ENCODE measurements at regions not wholly inside any gene's neighbourhood (a gene's known extent, or its start where the extent isn't known, plus 50 kb on each side); places are given as distances from the start of the nearest gene placed in this dataset.

DNA sequence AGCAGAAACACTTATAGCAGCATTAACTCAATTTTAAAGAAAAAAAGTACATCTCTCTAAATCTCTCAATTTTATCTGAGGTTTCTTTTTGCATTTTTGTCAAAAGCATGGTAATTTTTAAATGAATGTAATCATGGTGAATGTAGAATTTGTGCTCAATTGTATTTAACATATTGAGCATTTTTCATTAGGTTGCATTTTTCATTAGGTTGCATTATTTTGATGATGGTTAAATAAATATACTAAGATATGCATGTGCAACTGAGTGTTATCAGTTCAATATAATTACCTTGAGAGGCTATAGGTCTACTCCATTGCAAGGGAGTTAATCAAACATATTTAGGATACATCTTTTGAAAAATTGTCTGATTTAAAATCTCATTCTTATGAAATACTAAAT lies 355.1 kb upstream of the SPTLC3 start:
- TF ChIP-seq, protein P1, sequence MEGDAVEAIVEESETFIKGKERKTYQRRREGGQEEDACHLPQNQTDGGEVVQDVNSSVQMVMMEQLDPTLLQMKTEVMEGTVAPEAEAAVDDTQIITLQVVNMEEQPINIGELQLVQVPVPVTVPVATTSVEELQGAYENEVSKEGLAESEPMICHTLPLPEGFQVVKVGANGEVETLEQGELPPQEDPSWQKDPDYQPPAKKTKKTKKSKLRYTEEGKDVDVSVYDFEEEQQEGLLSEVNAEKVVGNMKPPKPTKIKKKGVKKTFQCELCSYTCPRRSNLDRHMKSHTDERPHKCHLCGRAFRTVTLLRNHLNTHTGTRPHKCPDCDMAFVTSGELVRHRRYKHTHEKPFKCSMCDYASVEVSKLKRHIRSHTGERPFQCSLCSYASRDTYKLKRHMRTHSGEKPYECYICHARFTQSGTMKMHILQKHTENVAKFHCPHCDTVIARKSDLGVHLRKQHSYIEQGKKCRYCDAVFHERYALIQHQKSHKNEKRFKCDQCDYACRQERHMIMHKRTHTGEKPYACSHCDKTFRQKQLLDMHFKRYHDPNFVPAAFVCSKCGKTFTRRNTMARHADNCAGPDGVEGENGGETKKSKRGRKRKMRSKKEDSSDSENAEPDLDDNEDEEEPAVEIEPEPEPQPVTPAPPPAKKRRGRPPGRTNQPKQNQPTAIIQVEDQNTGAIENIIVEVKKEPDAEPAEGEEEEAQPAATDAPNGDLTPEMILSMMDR (IDR thresholded peaks at IDR 0.05; ENCODE audit: insufficient read depth, low read length), result no peak
- no peak for TF ChIP-seq POLR2AphosphoS5 (IDR thresholded peaks at IDR 0.05; ENCODE audit: low read depth)
- TF ChIP-seq, protein P2, sequence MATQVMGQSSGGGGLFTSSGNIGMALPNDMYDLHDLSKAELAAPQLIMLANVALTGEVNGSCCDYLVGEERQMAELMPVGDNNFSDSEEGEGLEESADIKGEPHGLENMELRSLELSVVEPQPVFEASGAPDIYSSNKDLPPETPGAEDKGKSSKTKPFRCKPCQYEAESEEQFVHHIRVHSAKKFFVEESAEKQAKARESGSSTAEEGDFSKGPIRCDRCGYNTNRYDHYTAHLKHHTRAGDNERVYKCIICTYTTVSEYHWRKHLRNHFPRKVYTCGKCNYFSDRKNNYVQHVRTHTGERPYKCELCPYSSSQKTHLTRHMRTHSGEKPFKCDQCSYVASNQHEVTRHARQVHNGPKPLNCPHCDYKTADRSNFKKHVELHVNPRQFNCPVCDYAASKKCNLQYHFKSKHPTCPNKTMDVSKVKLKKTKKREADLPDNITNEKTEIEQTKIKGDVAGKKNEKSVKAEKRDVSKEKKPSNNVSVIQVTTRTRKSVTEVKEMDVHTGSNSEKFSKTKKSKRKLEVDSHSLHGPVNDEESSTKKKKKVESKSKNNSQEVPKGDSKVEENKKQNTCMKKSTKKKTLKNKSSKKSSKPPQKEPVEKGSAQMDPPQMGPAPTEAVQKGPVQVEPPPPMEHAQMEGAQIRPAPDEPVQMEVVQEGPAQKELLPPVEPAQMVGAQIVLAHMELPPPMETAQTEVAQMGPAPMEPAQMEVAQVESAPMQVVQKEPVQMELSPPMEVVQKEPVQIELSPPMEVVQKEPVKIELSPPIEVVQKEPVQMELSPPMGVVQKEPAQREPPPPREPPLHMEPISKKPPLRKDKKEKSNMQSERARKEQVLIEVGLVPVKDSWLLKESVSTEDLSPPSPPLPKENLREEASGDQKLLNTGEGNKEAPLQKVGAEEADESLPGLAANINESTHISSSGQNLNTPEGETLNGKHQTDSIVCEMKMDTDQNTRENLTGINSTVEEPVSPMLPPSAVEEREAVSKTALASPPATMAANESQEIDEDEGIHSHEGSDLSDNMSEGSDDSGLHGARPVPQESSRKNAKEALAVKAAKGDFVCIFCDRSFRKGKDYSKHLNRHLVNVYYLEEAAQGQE (IDR thresholded peaks at IDR 0.05; ENCODE audit: insufficient replicate concordance, low read depth), result no peak
- TF ChIP-seq GABPA (IDR thresholded peaks at IDR 0.05; ENCODE audit: low read depth), result no peak

Data from HL-60 (cell line).